HepG2 (cell line): ENCODE measurements at regions not wholly inside any gene's neighbourhood (a gene's known extent, or its start where the extent isn't known, plus 50 kb on each side); places are given as distances from the start of the nearest gene placed in this dataset.

Source experiments
- CENPT ChIP-seq: sonication (generic); formaldehyde crosslinking; IDR thresholded peaks from 2 replicates; pipeline ENCODE4 v1.8.0; 2022; ENCODE audit warnings: low read depth, mild to moderate bottlenecking, moderate library complexity, missing genetic modification reagents
- DNMT3B ChIP-seq: conservative IDR thresholded peaks from 2 replicates; pipeline ENCODE4 v1.6.1; 2016; ENCODE audit warnings: missing biosample characterization, control low read depth
- FOXC1 ChIP-seq: sonication (generic); formaldehyde crosslinking; IDR thresholded peaks from 2 replicates; pipeline ENCODE4 v1.8.0; 2022; ENCODE audit warnings: mild to moderate bottlenecking, missing genetic modification reagents, borderline replicate concordance
- GABPA ChIP-seq, 2 experiments: IDR thresholded peaks; 2 replicates each; pipeline ENCODE4 v1.6.1; 2011 to 2016; ENCODE audit warnings: low read depth in 2 of 2, low read length in 1 of 2, missing biosample characterization in 1 of 2, missing genetic modification characterization in 1 of 2
- HDAC1 ChIP-seq: sonication (generic); formaldehyde crosslinking; IDR thresholded peaks from 2 replicates; pipeline ENCODE4 v1.5.1; 2020; ENCODE audit warnings: mild to moderate bottlenecking, missing genetic modification reagents
- MIER2 ChIP-seq: IDR thresholded peaks from 2 replicates; pipeline ENCODE4 v1.6.1; 2016; ENCODE audit warnings: missing biosample characterization, missing genetic modification reagents
- PAF1 ChIP-seq: IDR thresholded peaks from 2 replicates; pipeline ENCODE4 v1.6.1; 2016; ENCODE audit warnings: missing genetic modification reagents, missing compliant biosample characterization
- PAX8 ChIP-seq: sonication (generic); formaldehyde crosslinking; IDR thresholded peaks from 2 replicates; pipeline ENCODE4 v1.8.0; 2022; ENCODE audit warnings: mild to moderate bottlenecking, missing genetic modification reagents, borderline replicate concordance
- PHF20 ChIP-seq: sonication (generic); formaldehyde crosslinking; IDR thresholded peaks from 2 replicates; pipeline ENCODE4 v1.5.0; 2020; ENCODE audit warnings: mild to moderate bottlenecking, missing genetic modification reagents
- PITX1 ChIP-seq: sonication (generic); formaldehyde crosslinking; IDR thresholded peaks from 2 replicates; pipeline ENCODE4 v1.5.1; 2020; ENCODE audit warnings: mild to moderate bottlenecking, missing genetic modification reagents
- SNAI1 ChIP-seq: sonication (generic); formaldehyde crosslinking; IDR thresholded peaks from 2 replicates; pipeline ENCODE4 v1.5.0; 2020; ENCODE audit warnings: mild to moderate bottlenecking, missing genetic modification reagents, borderline replicate concordance
- ZBTB4 ChIP-seq: sonication (generic); formaldehyde crosslinking; IDR thresholded peaks from 2 replicates; pipeline ENCODE4 v1.4.0; 2020; ENCODE audit warnings: missing genetic modification reagents, mild to moderate bottlenecking, borderline replicate concordance
- ZNF180 ChIP-seq: sonication (generic); formaldehyde crosslinking; IDR thresholded peaks from 2 replicates; pipeline ENCODE4 v1.4.0; 2020; ENCODE audit warnings: low read depth, missing genetic modification reagents, borderline replicate concordance
- ZNF280D ChIP-seq: sonication (generic); formaldehyde crosslinking; IDR thresholded peaks from 2 replicates; pipeline ENCODE4 v1.5.1; 2020; ENCODE audit warnings: mild to moderate bottlenecking, missing genetic modification reagents
- ZNF30 ChIP-seq: sonication (generic); formaldehyde crosslinking; IDR thresholded peaks from 2 replicates; pipeline ENCODE4 v1.5.0; 2020; ENCODE audit warnings: mild to moderate bottlenecking, missing genetic modification reagents
- ZNF446 ChIP-seq: sonication (generic); formaldehyde crosslinking; IDR thresholded peaks from 2 replicates; pipeline ENCODE4 v1.5.0; 2020; ENCODE audit warnings: mild to moderate bottlenecking, missing genetic modification reagents
- ZNF775 ChIP-seq: sonication (generic); formaldehyde crosslinking; IDR thresholded peaks from 2 replicates; pipeline ENCODE4 v1.4.0; 2020; ENCODE audit warnings: missing genetic modification reagents, mild to moderate bottlenecking, moderate library complexity, borderline replicate concordance
- TF ChIP-seq, protein P1 (sequence below): sonication (generic); formaldehyde crosslinking; IDR thresholded peaks from 2 replicates; pipeline ENCODE4 v1.4.0; 2020; ENCODE audit warnings: missing genetic modification reagents

GRCh38 chr5:57102189-57102904 is 71.5 kb upstream of the GPBP1 start (continued):
- TF ChIP-seq, protein P1, sequence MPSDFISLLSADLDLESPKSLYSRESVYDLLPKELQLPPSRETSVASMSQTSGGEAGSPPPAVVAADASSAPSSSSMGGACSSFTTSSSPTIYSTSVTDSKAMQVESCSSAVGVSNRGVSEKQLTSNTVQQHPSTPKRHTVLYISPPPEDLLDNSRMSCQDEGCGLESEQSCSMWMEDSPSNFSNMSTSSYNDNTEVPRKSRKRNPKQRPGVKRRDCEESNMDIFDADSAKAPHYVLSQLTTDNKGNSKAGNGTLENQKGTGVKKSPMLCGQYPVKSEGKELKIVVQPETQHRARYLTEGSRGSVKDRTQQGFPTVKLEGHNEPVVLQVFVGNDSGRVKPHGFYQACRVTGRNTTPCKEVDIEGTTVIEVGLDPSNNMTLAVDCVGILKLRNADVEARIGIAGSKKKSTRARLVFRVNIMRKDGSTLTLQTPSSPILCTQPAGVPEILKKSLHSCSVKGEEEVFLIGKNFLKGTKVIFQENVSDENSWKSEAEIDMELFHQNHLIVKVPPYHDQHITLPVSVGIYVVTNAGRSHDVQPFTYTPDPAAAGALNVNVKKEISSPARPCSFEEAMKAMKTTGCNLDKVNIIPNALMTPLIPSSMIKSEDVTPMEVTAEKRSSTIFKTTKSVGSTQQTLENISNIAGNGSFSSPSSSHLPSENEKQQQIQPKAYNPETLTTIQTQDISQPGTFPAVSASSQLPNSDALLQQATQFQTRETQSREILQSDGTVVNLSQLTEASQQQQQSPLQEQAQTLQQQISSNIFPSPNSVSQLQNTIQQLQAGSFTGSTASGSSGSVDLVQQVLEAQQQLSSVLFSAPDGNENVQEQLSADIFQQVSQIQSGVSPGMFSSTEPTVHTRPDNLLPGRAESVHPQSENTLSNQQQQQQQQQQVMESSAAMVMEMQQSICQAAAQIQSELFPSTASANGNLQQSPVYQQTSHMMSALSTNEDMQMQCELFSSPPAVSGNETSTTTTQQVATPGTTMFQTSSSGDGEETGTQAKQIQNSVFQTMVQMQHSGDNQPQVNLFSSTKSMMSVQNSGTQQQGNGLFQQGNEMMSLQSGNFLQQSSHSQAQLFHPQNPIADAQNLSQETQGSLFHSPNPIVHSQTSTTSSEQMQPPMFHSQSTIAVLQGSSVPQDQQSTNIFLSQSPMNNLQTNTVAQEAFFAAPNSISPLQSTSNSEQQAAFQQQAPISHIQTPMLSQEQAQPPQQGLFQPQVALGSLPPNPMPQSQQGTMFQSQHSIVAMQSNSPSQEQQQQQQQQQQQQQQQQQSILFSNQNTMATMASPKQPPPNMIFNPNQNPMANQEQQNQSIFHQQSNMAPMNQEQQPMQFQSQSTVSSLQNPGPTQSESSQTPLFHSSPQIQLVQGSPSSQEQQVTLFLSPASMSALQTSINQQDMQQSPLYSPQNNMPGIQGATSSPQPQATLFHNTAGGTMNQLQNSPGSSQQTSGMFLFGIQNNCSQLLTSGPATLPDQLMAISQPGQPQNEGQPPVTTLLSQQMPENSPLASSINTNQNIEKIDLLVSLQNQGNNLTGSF (CRISPR knock-in tag): no peak
- TF ChIP-seq DNMT3B (CRISPR knock-in tag) (no peak), SNAI1 (CRISPR knock-in tag) (no peak), ZNF446 (CRISPR knock-in tag) (no peak), PHF20 (CRISPR knock-in tag) (no peak), HDAC1 (CRISPR knock-in tag) (0 out of 2 replicates have a peak, but pooled peaks have one; percentile 20), ZBTB4 (no peak), ZNF280D (CRISPR knock-in tag) (no peak), PAX8 (CRISPR knock-in tag) (no peak), PAF1 (CRISPR knock-in tag) (no peak), FOXC1 (CRISPR knock-in tag) (no peak), ZNF180 (CRISPR knock-in tag) (no peak), MIER2 (CRISPR knock-in tag) (no peak), PITX1 (CRISPR knock-in tag) (peak; percentile 78), GABPA (IDR thresholded peaks at IDR 0.05; ENCODE audit: low read depth, low read length) (no peak), GABPA (CRISPR knock-in tag; IDR thresholded peaks at IDR 0.05; ENCODE audit: low read depth) (no peak), ZNF775 (CRISPR knock-in tag) (no peak), CENPT (no peak), ZNF30 (CRISPR knock-in tag) (no peak)
